GM11168 (cell line): ENCODE measurements at regions not wholly inside any gene's neighbourhood (a gene's known extent, or its start where the extent isn't known, plus 50 kb on each side); places are given as distances from the start of the nearest gene placed in this dataset.

ENCODE experiments used
- in situ Hi-C: fragments of 300-500 bp; cut with MboI; formaldehyde crosslinking; loops from one replicate; pipeline ENCODE4 v1.12.0; 2022; ENCODE audit warnings: low sequenced_read_pairs; ENCODE audit not compliant: unreplicated experiment

- in situ Hi-C loops = no loop called here
These were observed 619.7 kb upstream of the LMCD1 start for GRCh38 chr3:7881946-7882345.

GRCh38 chr3:7897655-7898054 lies 604.0 kb upstream of the LMCD1 start:
- in situ Hi-C loops = no loop called here

- in situ Hi-C loops = no loop called here
These were observed 588.3 kb upstream of the LMCD1 start for GRCh38 chr3:7913283-7913682.

GRCh38 chr3:7915356-7915755 lies 586.3 kb upstream of the LMCD1 start:
- in situ Hi-C loops = no loop called here

GRCh38 chr3:7917443-7918151 lies 584.0 kb upstream of the LMCD1 start:
- in situ Hi-C loops = no loop called here

- in situ Hi-C loops = no loop called here
These were observed 581.4 kb upstream of the LMCD1 start for GRCh38 chr3:7920211-7920610.

GRCh38 chr3:7924228-7924627 lies 577.4 kb upstream of the LMCD1 start:
- in situ Hi-C loops = no loop called here

GRCh38 chr3:7927015-7927414 lies 574.6 kb upstream of the LMCD1 start:
- in situ Hi-C loops = no loop called here

GRCh38 chr3:7927864-7928263 lies 573.8 kb upstream of the LMCD1 start:
- in situ Hi-C loops = no loop called here

- in situ Hi-C loops = no loop called here
These were observed 572.2 kb upstream of the LMCD1 start for GRCh38 chr3:7929319-7929889.

GRCh38 chr3:7934362-7934761 lies 567.3 kb upstream of the LMCD1 start:
- in situ Hi-C loops = no loop called here

GRCh38 chr3:7947930-7948329 lies 553.7 kb upstream of the LMCD1 start:
- in situ Hi-C loops = no loop called here

- in situ Hi-C loops = no loop called here
These were observed 550.7 kb upstream of the LMCD1 start for GRCh38 chr3:7950890-7951289.

GRCh38 chr3:7953449-7954014 lies 548.1 kb upstream of the LMCD1 start:
- in situ Hi-C loops = no loop called here

GRCh38 chr3:7957024-7957423 lies 544.6 kb upstream of the LMCD1 start:
- in situ Hi-C loops = no loop called here

GRCh38 chr3:7959094-7959493 lies 542.5 kb upstream of the LMCD1 start:
- in situ Hi-C loops = no loop called here

GRCh38 chr3:7960601-7961000 lies 541.0 kb upstream of the LMCD1 start:
- in situ Hi-C loops = no loop called here

GRCh38 chr3:7962301-7962700 lies 539.3 kb upstream of the LMCD1 start:
- in situ Hi-C loops = no loop called here

GRCh38 chr3:7964899-7965298 lies 536.7 kb upstream of the LMCD1 start:
- in situ Hi-C loops = no loop called here

- in situ Hi-C loops = no loop called here
These were observed 528.6 kb upstream of the LMCD1 start for GRCh38 chr3:7973006-7973405.

- in situ Hi-C loops = no loop called here
These were observed 524.2 kb upstream of the LMCD1 start for GRCh38 chr3:7977245-7978086.
